Renal cortex interstitium (tissue), 11 donors: ENCODE measurements at regions not wholly inside any gene's neighbourhood (a gene's known extent, or its start where the extent isn't known, plus 50 kb on each side); places are given as distances from the start of the nearest gene placed in this dataset.

Experiments
- DNase-seq, 11 donors: peaks; one replicate each; pipeline ENCODE4 v3.0.0-alpha.2; 2013; ENCODE audit warnings: low read depth in 9 of 11, low spot score in 4 of 11; ENCODE audit errors: extremely low read depth in 1 of 11

- no peak for DNase-seq
These were observed 592.6 kb downstream of the PRELID2 start for GRCh38 chr5:145242551-145242950.

GRCh38 chr5:145237843-145238242, 597.3 kb downstream of the PRELID2 start:
- peak in 9 of 11 donors; percentile 26 to 62 (median 46) for DNase-seq

DNA sequence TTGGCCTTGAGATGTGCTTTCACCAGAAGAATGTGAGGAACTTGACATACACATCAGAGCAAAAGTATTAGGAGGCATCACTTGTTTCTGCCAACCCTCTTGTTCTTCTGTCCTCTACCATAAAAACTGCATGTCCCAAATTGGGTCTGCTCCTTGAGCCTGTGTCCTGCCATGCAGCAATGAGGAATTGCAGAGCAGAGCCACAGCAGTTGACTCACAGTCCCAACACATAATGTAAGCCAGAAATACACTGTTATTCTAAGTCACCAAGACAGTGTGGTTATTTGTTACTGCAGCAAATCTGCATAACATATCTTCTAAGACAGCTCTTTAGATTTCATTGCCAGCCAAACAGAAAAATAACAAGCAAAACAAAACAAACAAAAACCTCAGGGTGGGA, 598.2 kb downstream of the PRELID2 start:
- no peak for DNase-seq

GRCh38 chr5:145236127-145236526, 599.0 kb downstream of the PRELID2 start:
- DNase-seq: no peak

DNA sequence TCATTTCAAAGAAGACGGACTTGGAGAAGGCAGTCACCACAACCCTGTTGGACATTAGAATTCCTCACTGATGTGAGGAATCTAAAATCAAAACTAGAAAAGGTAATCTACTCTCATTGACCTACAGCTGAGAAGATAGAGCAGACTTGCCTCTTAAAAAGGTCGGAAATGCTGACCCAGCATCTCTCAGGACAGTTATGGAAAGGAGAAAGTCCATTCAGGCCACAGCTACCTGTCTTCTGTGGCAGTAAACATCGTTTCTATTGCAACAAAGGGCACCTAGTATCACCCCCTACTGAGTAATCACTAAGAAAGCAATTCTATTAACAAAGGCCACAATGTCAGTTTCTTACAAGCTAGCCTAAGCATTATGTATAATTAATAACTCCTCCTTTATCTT, 601.7 kb downstream of the PRELID2 start:
- no peak for DNase-seq

DNA sequence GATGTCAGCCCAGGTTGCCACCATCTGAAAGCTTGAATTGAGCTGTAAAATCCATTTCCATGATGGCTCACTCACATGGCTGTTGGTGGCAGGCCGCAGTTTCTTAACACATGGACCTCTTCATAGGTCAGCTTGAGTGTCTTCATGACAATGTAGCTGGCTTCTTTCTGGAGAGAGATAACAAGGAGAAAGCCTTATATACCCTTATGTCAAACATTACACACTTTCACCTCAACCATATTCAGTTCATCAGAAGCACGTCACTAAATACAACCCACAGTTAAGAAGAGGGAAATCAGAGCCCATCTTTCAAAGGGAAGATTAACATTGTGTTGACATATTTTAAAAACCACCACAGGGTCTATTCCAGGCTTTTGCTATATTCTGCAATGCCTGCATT, 604.4 kb downstream of the PRELID2 start:
- no peak for DNase-seq

DNA sequence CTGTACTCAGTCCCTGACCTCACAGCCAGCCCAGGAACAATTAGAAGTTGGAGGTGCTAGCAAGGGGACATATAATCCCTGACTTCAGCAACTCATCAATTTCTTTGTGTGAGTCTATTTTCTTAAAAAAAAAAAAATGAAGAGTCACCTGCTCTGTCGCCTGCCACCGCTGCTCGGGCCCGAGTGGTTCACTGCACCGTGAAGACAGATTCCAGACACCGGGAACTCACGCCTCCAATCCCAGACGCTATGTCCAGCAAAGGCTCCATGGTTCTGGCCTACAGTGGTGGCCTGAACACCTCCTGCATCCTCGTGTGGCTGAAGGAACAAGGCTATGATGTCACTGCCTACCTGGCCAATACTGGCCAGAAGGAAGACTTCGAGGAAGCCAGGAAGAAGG, 606.6 kb downstream of the PRELID2 start:
- no peak for DNase-seq

GRCh38 chr5:145227881-145228280, 607.3 kb downstream of the PRELID2 start:
- DNase-seq: no peak

DNA sequence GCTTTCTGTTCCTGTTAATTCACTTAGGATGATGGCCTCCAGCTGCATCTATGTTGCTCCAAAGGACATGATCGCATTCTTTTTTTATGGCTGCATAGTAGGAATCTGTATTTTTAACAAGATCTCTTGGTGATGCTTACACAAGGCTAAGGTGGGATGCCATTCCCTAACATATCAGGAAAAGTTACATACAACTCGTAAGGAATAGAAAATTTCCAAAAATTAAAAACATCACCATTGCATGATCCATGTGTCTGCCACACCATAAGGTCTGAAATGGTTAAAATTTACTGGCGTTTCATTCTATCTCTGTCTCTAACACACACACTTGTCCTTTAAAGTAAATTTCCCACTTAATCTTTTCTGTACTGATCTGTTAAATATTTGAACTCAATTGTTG, 608.4 kb downstream of the PRELID2 start:
- no peak for DNase-seq

GRCh38 chr5:145225529-145225928, 609.6 kb downstream of the PRELID2 start:
- no peak for DNase-seq

- DNase-seq: no peak
These were observed 611.6 kb downstream of the PRELID2 start for GRCh38 chr5:145223582-145223981.

GRCh38 chr5:145222622-145223021, 612.5 kb downstream of the PRELID2 start:
- no peak for DNase-seq

- DNase-seq: no peak
These were observed 613.7 kb downstream of the PRELID2 start for GRCh38 chr5:145221416-145221815.

DNA sequence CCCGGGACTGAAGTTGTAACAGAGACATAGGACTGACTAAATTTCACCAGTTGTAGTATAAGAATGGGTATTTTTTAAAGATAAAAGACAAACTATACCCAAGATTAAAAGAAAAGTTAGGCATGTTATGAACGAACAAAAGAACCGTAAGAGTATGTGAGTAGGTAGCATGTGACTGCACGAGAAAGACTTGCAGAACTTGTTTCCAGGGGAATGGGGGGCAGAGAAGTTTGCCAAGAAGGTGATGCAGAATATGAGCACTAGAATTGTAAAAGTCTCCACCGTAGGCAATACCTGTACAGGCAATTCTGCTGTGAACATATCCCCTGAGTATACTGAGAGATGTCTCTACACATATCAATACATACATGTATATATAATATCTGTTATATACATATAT, 614.7 kb downstream of the PRELID2 start:
- peak in 2 of 11 donors; percentile 2 to 31 for DNase-seq

DNA sequence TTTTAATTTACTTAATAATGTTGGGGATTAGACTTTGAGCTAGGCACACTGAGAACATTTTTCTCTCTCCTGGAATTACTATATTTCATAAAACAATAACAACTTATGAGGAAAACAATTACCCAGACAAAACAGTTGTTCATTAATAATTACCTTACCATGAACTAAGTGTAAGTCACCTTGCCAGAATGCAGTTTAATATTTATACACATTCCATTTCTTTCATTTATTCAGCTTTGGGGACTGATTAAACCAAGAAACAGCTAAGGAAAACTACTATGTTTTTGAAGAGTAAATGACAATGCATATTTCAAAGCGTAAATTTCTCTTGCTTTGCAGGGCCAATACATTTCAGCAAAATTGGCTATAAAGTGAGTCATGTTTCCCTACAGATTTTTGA, 616.2 kb downstream of the PRELID2 start:
- DNase-seq: no peak

GRCh38 chr5:145218019-145218418, 617.1 kb downstream of the PRELID2 start:
- peak in 2 of 11 donors; percentile 1 to 28 for DNase-seq

- DNase-seq: no peak
These were observed 625.1 kb downstream of the PRELID2 start for GRCh38 chr5:145210020-145210419.

DNA sequence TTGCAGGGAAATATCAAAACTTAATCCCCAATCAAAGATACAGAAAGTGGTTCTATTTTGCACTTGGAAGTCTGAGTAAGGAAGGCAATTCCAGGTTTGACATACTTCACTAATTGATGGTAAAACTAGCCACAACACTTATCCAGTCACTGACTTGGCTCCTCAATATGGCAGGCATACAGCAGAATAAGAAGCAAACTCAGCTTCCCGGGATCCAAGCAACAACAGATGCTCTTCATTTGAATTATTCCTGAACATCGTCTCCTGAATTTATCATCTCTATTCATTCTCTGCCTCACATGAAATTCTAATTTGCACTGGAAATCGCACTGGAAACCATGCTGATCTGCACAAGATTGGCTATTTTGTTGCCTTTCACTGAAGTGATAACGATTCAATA, 629.6 kb downstream of the PRELID2 start:
- no peak for DNase-seq

- no peak for DNase-seq
These were observed 630.4 kb downstream of the PRELID2 start for GRCh38 chr5:145204743-145205142.

GRCh38 chr5:145203193-145203592, 631.9 kb downstream of the PRELID2 start:
- DNase-seq: no peak

GRCh38 chr5:145198525-145199260, 636.4 kb downstream of the PRELID2 start:
- no peak for DNase-seq
